Esophagus muscularis mucosa (tissue), 4 donors: ENCODE measurements at regions not wholly inside any gene's neighbourhood (a gene's known extent, or its start where the extent isn't known, plus 50 kb on each side); places are given as distances from the start of the nearest gene placed in this dataset.

Source experiments
- DNase-seq: peaks from one replicate; pipeline ENCODE4 v3.0.0-alpha.2; 2017; ENCODE audit errors: extremely low spot score
- H3K27ac ChIP-seq, 4 donors: fragments of 200-600 bp; sonication (generic); replicated peaks in 1 of 4; 1 replicate in 3 of 4; 2 replicates in 1 of 4; pipeline ENCODE4 v1.5.1; 2016 to 2019; ENCODE audit warnings: mild to moderate bottlenecking in 1 of 4
- H3K27me3 ChIP-seq, 4 donors: fragments of 200-600 bp; sonication (generic); one replicate each; pipeline versions ENCODE4 v1.5.1 to v1.6.0; 2016 to 2019
- H3K36me3 ChIP-seq, 4 donors: fragments of 200-600 bp; sonication (generic); one replicate each; pipeline ENCODE4 v1.5.1; 2016 to 2019
- H3K4me1 ChIP-seq, 4 donors: fragments of 200-600 bp; sonication (generic); one replicate each; pipeline ENCODE4 v1.5.1; 2016 to 2019
- H3K4me3 ChIP-seq, 4 donors: fragments of 200-600 bp; sonication (generic); 1 replicate in 2 of 4; 2 replicates in 2 of 4; pipeline ENCODE4 v1.5.1; 2016 to 2019; ENCODE audit warnings: mild to moderate bottlenecking in 4 of 4, moderate library complexity in 1 of 4
- H3K9me3 ChIP-seq, 4 donors: fragments of 200-600 bp; sonication (generic); 1 replicate in 3 of 4; 2 replicates in 1 of 4; pipeline ENCODE4 v1.5.1; 2016 to 2019
- EP300 ChIP-seq: sonication (generic); formaldehyde crosslinking; IDR thresholded peaks from one replicate; pipeline ENCODE4 v1.6.1; 2017; ENCODE audit warnings: antibody characterized with exemption
- POLR2A ChIP-seq: fragments of 450-650 bp; IDR thresholded peaks from one replicate; pipeline ENCODE4 v1.6.1; 2017; ENCODE audit warnings: antibody characterized with exemption, moderate library complexity, mild to moderate bottlenecking, low read depth
- POLR2AphosphoS5 ChIP-seq, 2 donors: sonication (generic); formaldehyde crosslinking; IDR thresholded peaks; one replicate each; pipeline ENCODE4 v1.6.1; 2017; ENCODE audit warnings: antibody characterized with exemption in 2 of 2
- WGBS: methylation state at CpG from one replicate; pipeline ENCODE4 v1.1.5; 2018; 5-methylcytosine and 5-hydroxymethylcytosine counted together
- intact Hi-C: fragments of 100-400 bp; cut with DNase I; formaldehyde crosslinking; loops from one replicate; pipeline ENCODE4 v1.15.1; 2023
- TF ChIP-seq, protein P1 (sequence below), 3 experiments: fragments of 200-600 bp in 2 of 3; fragments of 450-650 bp in 1 of 3; sonication (generic) in 2 of 3; IDR thresholded peaks; one replicate each; pipeline ENCODE4 v1.5.1; 2017 to 2019; ENCODE audit warnings: antibody characterized with exemption in 3 of 3, mild to moderate bottlenecking in 2 of 3, moderate library complexity in 1 of 3

DNA sequence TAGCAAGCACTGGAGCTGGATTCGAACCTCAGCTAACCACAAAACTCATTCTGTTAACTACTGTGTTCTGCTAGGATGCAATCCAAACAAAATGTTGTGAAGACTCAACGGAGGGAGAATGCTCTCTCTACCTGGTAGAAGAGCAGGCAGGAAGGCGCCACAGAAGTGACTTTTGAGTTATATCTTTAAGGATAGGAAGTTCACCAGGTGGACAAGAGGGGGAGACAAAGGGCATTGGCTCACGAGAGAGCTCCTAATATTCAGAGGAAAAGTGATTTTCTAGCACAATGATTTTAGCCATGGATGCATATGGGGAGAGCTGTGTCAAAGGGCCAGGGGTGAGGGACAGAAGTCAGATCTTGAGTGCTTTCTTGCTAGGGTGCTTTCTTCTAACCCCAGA, 108.4 kb upstream of the MAFB start:
- Histone ChIP-seq H3K27me3 (peaks cover 0 to under 1% (median 0%) of the 10 kb centered on the region in 4 donors), H3K27ac (no peak overlapping the region), H3K9me3 (peaks cover 0 to 3% (median 0%) of the 10 kb centered on the region in 4 donors), H3K36me3 (no peaks in the 10 kb centered on the region), H3K4me3 (no peak overlapping the region), H3K4me1 (no peaks in the 10 kb centered on the region)
- TF ChIP-seq, protein P1, sequence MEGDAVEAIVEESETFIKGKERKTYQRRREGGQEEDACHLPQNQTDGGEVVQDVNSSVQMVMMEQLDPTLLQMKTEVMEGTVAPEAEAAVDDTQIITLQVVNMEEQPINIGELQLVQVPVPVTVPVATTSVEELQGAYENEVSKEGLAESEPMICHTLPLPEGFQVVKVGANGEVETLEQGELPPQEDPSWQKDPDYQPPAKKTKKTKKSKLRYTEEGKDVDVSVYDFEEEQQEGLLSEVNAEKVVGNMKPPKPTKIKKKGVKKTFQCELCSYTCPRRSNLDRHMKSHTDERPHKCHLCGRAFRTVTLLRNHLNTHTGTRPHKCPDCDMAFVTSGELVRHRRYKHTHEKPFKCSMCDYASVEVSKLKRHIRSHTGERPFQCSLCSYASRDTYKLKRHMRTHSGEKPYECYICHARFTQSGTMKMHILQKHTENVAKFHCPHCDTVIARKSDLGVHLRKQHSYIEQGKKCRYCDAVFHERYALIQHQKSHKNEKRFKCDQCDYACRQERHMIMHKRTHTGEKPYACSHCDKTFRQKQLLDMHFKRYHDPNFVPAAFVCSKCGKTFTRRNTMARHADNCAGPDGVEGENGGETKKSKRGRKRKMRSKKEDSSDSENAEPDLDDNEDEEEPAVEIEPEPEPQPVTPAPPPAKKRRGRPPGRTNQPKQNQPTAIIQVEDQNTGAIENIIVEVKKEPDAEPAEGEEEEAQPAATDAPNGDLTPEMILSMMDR (IDR thresholded peaks at IDR 0.05): peak in 2 of 3 experiments; percentile 18 to 35
- no peak for TF ChIP-seq EP300
- WGBS: 61% methylated on average over 4 of the region's 4 CpGs
- intact Hi-C loops: no loop called here
- no peak for DNase-seq

GRCh38 chr20:40798066-40798465, 109.0 kb upstream of the MAFB start:
- intact Hi-C loops: no loop called here
- TF ChIP-seq, protein P1 (IDR thresholded peaks at IDR 0.05): no peak
- TF ChIP-seq POLR2AphosphoS5 (IDR thresholded peaks at IDR 0.05) (no peak), POLR2A (no peak), EP300 (no peak)

DNA sequence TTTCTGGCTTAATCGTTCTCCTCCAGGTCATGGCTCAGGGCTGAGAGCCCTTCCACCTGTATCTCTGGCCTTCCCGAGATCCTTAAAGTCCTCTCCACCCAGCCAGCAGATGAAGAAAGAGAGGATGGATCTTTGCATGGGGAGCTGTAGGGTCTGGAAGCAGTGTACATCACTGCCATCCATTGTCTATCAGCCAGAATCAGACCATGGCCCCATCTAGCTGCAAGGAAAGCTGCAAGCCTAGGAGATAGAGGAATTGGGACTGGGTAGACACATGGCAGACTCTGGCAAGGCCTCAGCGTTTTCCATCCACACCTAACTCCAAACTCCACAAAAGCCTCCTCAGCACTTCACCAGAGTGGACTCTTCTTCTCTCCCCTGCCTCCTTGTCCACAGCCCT, 113.8 kb upstream of the MAFB start:
- H3K27ac ChIP-seq: no peak overlapping the region
- WGBS: 85% methylated on average over 3 of the region's 3 CpGs
- no peaks in the 10 kb centered on the region for H3K36me3 ChIP-seq
- H3K9me3 ChIP-seq: no peaks in the 10 kb centered on the region
- no peaks in the 10 kb centered on the region for H3K4me1 ChIP-seq
- TF ChIP-seq POLR2A: no peak
- no peak for TF ChIP-seq POLR2AphosphoS5 (IDR thresholded peaks at IDR 0.05)
- TF ChIP-seq EP300: no peak
- TF ChIP-seq, protein P1 (IDR thresholded peaks at IDR 0.05): no peak
- peaks cover 0 to 38% (median 0%) of the 10 kb centered on the region in 4 donors for H3K27me3 ChIP-seq
- peak; percentile 85 for DNase-seq
- H3K4me3 ChIP-seq: no peak overlapping the region
- intact Hi-C loops: no loop called here

More at GRCh38 chr20:40798066-40798465, 109.0 kb upstream of the MAFB start:
- no peak overlapping the region for H3K4me3 ChIP-seq
- H3K27me3 ChIP-seq: peaks cover 0 to 7% (median 0%) of the 10 kb centered on the region in 4 donors
- no peaks in the 10 kb centered on the region for H3K4me1 ChIP-seq
- H3K9me3 ChIP-seq: peaks cover 0 to 3% (median 0%) of the 10 kb centered on the region in 4 donors
- DNase-seq: no peak
- no peaks in the 10 kb centered on the region for H3K36me3 ChIP-seq
- H3K27ac ChIP-seq: no peak overlapping the region

DNA sequence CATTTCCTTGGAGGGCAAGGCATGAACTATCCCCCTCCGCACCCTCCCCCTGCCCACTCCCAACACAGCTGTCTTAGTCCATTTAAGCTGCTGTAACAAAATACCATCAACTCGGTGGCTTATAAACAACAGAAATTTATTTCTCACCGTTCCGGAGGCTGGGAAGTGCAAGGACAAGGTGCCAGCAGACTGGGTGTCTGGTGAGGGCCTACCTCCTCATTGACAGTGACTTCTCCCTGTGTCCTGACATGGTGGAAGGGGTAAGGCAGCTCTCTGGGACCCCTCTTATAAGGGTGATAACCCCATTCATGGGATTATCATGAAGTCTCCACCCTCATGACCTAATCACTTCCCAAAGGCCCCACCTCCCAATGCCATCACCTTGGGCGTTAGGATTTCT, 114.3 kb upstream of the MAFB start:
- no peaks in the 10 kb centered on the region for H3K9me3 ChIP-seq
- no peaks in the 10 kb centered on the region for H3K36me3 ChIP-seq
- no peak overlapping the region for H3K27ac ChIP-seq
- H3K4me1 ChIP-seq: no peaks in the 10 kb centered on the region
- no peak for DNase-seq
- TF ChIP-seq, protein P1 (IDR thresholded peaks at IDR 0.05): no peak
- TF ChIP-seq EP300 (no peak), POLR2A (no peak), POLR2AphosphoS5 (IDR thresholded peaks at IDR 0.05) (no peak)
- 77% methylated on average over 5 of the region's 5 CpGs for WGBS
- H3K27me3 ChIP-seq: peaks cover 0 to 39% (median 0%) of the 10 kb centered on the region in 4 donors
- no peak overlapping the region for H3K4me3 ChIP-seq
- intact Hi-C loops: no loop called here

GRCh38 chr20:40805592-40805991, 116.6 kb upstream of the MAFB start:
- Histone ChIP-seq H3K27ac (no peak overlapping the region), H3K27me3 (peaks cover 0 to 46% (median 0%) of the 10 kb centered on the region in 4 donors), H3K4me1 (no peaks in the 10 kb centered on the region), H3K9me3 (no peaks in the 10 kb centered on the region), H3K4me3 (no peak overlapping the region), H3K36me3 (no peaks in the 10 kb centered on the region)
- whole genome bisulfite sequencing: 92% methylated on average over 3 of the region's 3 CpGs
- intact Hi-C loops: no loop called here
- DNase-seq: no peak
- TF ChIP-seq EP300: no peak
- TF ChIP-seq, protein P1 (IDR thresholded peaks at IDR 0.05): no peak
- no peak for TF ChIP-seq POLR2A
- TF ChIP-seq POLR2AphosphoS5 (IDR thresholded peaks at IDR 0.05): no peak
